GM12878 (cell line): ENCODE measurements at regions not wholly inside any gene's neighbourhood (a gene's known extent, or its start where the extent isn't known, plus 50 kb on each side); places are given as distances from the start of the nearest gene placed in this dataset.

ENCODE experiments used
- ATAC-seq: fragments of 200-7000 bp; cut with Tn5 transposase; 3 replicates; pipeline ENCODE4 v1.9.1; 2020; ENCODE audit warnings: mild to moderate bottlenecking, moderate library complexity
- BruUV-seq: library from RNA; stranded (reverse); fragments of 400-500 nt; replicated peaks from 2 replicates; lab custom pipeline; 2021; lab: Mats Ljungman, UMichigan
- CTCF ChIA-PET: fragments of 300-600 bp; sonication (Branson Sonifier 250); formaldehyde crosslinking; extraction: SDS; loops from one replicate; lab custom pipeline; 2021; ENCODE audit warnings: inconsistent platforms; lab: Yijun Ruan, JAX
- POLR2A ChIA-PET: fragments of 350-600 bp; formaldehyde crosslinking; extraction: SDS; loops from one replicate; lab custom pipeline; 2021; ENCODE audit warnings: inconsistent platforms; lab: Charles Lee
- RAD21 ChIA-PET: fragments of 300-600 bp; sonication (Branson Sonifier 250); formaldehyde crosslinking; loops from one replicate; lab custom pipeline; 2023; ENCODE audit warnings: antibody characterized with exemption; ENCODE audit not compliant: unreplicated experiment; lab: Charles Lee
- SMC1A ChIA-PET: fragments of 300-600 bp; sonication (Branson Sonifier 250); formaldehyde crosslinking; loops from one replicate; lab custom pipeline; 2023; ENCODE audit not compliant: unreplicated experiment, uncharacterized antibody; lab: Charles Lee
- DNase-seq: peaks from one replicate; pipeline ENCODE4 v3.0.0-alpha.2; 2011; ENCODE audit warnings: low read depth, low spot score
- FAIRE-seq: peaks from 3 replicates; lab custom pipeline; 2011; peaks lifted over from hg19 to GRCh38; lab: Jason Lieb, UNC
- H2AFZ ChIP-seq: 2 replicates; pipeline ENCODE4 v1.6.0; 2011; ENCODE audit warnings: low read depth, low read length, control low read depth; ENCODE audit not compliant: control insufficient read depth
- H3K27ac ChIP-seq: 2 replicates; pipeline ENCODE4 v1.5.1; 2011; ENCODE audit warnings: control low read depth; ENCODE audit not compliant: control insufficient read depth, insufficient read depth
- H3K27me3 ChIP-seq, 2 experiments: replicated peaks in 1 of 2; 2 replicates each; pipeline versions ENCODE4 v1.6.0 to v1.6.1; 2011; ENCODE audit warnings: low read length in 1 of 2; ENCODE audit not compliant: control insufficient read depth in 2 of 2, insufficient read depth in 2 of 2
- H3K36me3 ChIP-seq, 2 experiments: 2 replicates each; pipeline ENCODE4 v1.5.1; 2011; ENCODE audit warnings: low read length in 1 of 2; ENCODE audit not compliant: control insufficient read depth in 2 of 2, insufficient read depth in 2 of 2
- H3K4me1 ChIP-seq: 2 replicates; pipeline ENCODE4 v1.6.1; 2011; ENCODE audit warnings: mild to moderate bottlenecking, low read length, moderate library complexity, mixed read lengths; ENCODE audit not compliant: control insufficient read depth, insufficient read depth
- H3K4me2 ChIP-seq: 2 replicates; pipeline ENCODE4 v1.6.0; 2011; ENCODE audit warnings: control low read depth; ENCODE audit not compliant: control insufficient read depth, insufficient read depth
- H3K4me3 ChIP-seq: fragments of 200-600 bp; sonication (generic); 2 replicates; pipeline ENCODE4 v1.5.1; 2016
- H3K79me2 ChIP-seq: 2 replicates; pipeline ENCODE4 v1.6.0; 2011; ENCODE audit warnings: low read length; ENCODE audit not compliant: control insufficient read depth, insufficient read depth
- H3K9ac ChIP-seq: 2 replicates; pipeline ENCODE4 v1.8.0; 2011; ENCODE audit warnings: low read length, control low read depth, mixed read lengths; ENCODE audit not compliant: control insufficient read depth, insufficient read depth
- H3K9me3 ChIP-seq: replicated peaks from 3 replicates; pipeline ENCODE4 v1.5.1; 2011; ENCODE audit warnings: mild to moderate bottlenecking, low read length; ENCODE audit not compliant: control insufficient read depth, insufficient read depth
- H4K20me1 ChIP-seq: 2 replicates; pipeline ENCODE4 v1.6.0; 2011; ENCODE audit not compliant: control insufficient read depth, insufficient read depth
- CREB1 ChIP-seq: IDR thresholded peaks from 2 replicates; pipeline ENCODE4 v1.6.1; 2012; ENCODE audit warnings: low read depth, mild to moderate bottlenecking, inconsistent platforms
- EZH2 ChIP-seq: IDR thresholded peaks from 2 replicates; pipeline ENCODE4 v1.6.1; 2012; ENCODE audit warnings: low read depth, mild to moderate bottlenecking, control low read depth, inconsistent platforms, low read length, borderline replicate concordance; ENCODE audit not compliant: control insufficient read depth
- FOXM1 ChIP-seq: IDR thresholded peaks from 2 replicates; pipeline ENCODE4 v1.6.1; 2012; ENCODE audit warnings: low read depth, mild to moderate bottlenecking, inconsistent platforms, low read length, moderate library complexity
- HCFC1 ChIP-seq: fragments of 150-350 bp; IDR thresholded peaks from 2 replicates; pipeline ENCODE4 v1.6.1; 2014; ENCODE audit warnings: low read length
- KDM1A ChIP-seq: fragments of 200-600 bp; sonication (generic); IDR thresholded peaks from 2 replicates; pipeline ENCODE4 v1.6.1; 2016; ENCODE audit warnings: borderline replicate concordance
- KLF5 ChIP-seq: fragments of 450-650 bp; IDR thresholded peaks from 2 replicates; pipeline ENCODE4 v1.6.1; 2014; ENCODE audit warnings: mild to moderate bottlenecking; ENCODE audit not compliant: partially characterized antibody
- MEF2B ChIP-seq: fragments of 450-650 bp; IDR thresholded peaks from 2 replicates; pipeline ENCODE4 v1.6.1; 2018; ENCODE audit warnings: mild to moderate bottlenecking, moderate library complexity; ENCODE audit not compliant: partially characterized antibody, poor library complexity, severe bottlenecking
- SMAD1 ChIP-seq: fragments of 450-650 bp; IDR thresholded peaks from 2 replicates; pipeline ENCODE4 v1.6.1; 2018; ENCODE audit warnings: mild to moderate bottlenecking, low read depth; ENCODE audit not compliant: partially characterized antibody
- SREBF1 ChIP-seq: IDR thresholded peaks from 2 replicates; pipeline ENCODE4 v1.6.1; 2012; ENCODE audit warnings: mild to moderate bottlenecking, low read length
- SREBF2 ChIP-seq: IDR thresholded peaks from 2 replicates; pipeline ENCODE4 v1.6.1; 2012; ENCODE audit warnings: mild to moderate bottlenecking, low read length
- SUPT20H ChIP-seq: IDR thresholded peaks from 2 replicates; pipeline ENCODE4 v1.6.1; 2011; ENCODE audit warnings: low read depth, mild to moderate bottlenecking, low read length, moderate library complexity, borderline replicate concordance; ENCODE audit not compliant: control insufficient read depth
- ZSCAN29 ChIP-seq: fragments of 450-650 bp; IDR thresholded peaks from 2 replicates; pipeline ENCODE4 v1.6.1; 2017; ENCODE audit warnings: mild to moderate bottlenecking, moderate library complexity
- WGBS: methylation state at CpG from one replicate; pipeline ENCODE4 v1.1.6; 2016; ENCODE audit warnings: low lambda C conversion rate; ENCODE audit not compliant: insufficient replicate concordance, insufficient coverage; ENCODE audit errors: missing lambda C conversion rate; 5-methylcytosine and 5-hydroxymethylcytosine counted together
- in situ Hi-C: fragments of 300-500 bp; cut with MboI; formaldehyde crosslinking; loops from 9 replicates; pipeline ENCODE4 v1.14.3; 2018; ENCODE audit warnings: mixed read lengths
- intact Hi-C: fragments of 100-400 bp; cut with micrococcal nuclease; formaldehyde crosslinking; loops from one replicate; pipeline ENCODE4 v1.14.2; 2022; ENCODE audit not compliant: unreplicated experiment
- TF ChIP-seq, protein P1 (sequence below): IDR thresholded peaks from 2 replicates; pipeline ENCODE4 v1.6.1; 2012; ENCODE audit warnings: mild to moderate bottlenecking, low read depth, low read length
- TF ChIP-seq, protein P2 (sequence below): IDR thresholded peaks from 2 replicates; pipeline ENCODE4 v1.6.1; 2011; ENCODE audit warnings: low read depth, low read length, improper control_type of control experiment, borderline replicate concordance

- Histone ChIP-seq H3K4me2 (no peak overlapping the region), H3K36me3 (no peaks in the 10 kb centered on the region), H3K27ac (no peak overlapping the region), H3K27me3 (no peaks in the 10 kb centered on the region), H3K4me3 (no peak overlapping the region), H2AFZ (no peak overlapping the region), H4K20me1 (no peaks in the 10 kb centered on the region), H3K9me3 (no peaks in the 10 kb centered on the region), H3K9ac (no peak overlapping the region), H3K4me1 (no peaks in the 10 kb centered on the region), H3K79me2 (no peaks in the 10 kb centered on the region)
- ChIA-PET POLR2A (no interaction called here), SMC1A (interaction anchor here (0.6 kb wide), 2 partner anchors 30 to 230 kb away, joined by 3 read pairs; no protein-coding TSS in a partner anchor), CTCF (interaction anchor here (0.6 kb wide), 1 partner anchor 602 kb away, joined by 4 read pairs; no protein-coding TSS in a partner anchor), RAD21 (no interaction called here)
- 32% methylated on average over 7 of the region's 7 CpGs for WGBS
- intact Hi-C loops = no loop called here
- DNase-seq (no peak), FAIRE-seq (no peak), ATAC-seq (no peak)
- in situ Hi-C loops = no loop called here
- BruUV-seq = no TSS peak
- TF ChIP-seq FOXM1 (no peak), HCFC1 (no peak), SUPT20H (no peak), SREBF1 (no peak), KLF5 (no peak), EZH2 (no peak), KDM1A (no peak), ZSCAN29 (no peak), SREBF2 (no peak), SMAD1 (no peak), CREB1 (no peak), MEF2B (no peak)
- TF ChIP-seq, protein P1, sequence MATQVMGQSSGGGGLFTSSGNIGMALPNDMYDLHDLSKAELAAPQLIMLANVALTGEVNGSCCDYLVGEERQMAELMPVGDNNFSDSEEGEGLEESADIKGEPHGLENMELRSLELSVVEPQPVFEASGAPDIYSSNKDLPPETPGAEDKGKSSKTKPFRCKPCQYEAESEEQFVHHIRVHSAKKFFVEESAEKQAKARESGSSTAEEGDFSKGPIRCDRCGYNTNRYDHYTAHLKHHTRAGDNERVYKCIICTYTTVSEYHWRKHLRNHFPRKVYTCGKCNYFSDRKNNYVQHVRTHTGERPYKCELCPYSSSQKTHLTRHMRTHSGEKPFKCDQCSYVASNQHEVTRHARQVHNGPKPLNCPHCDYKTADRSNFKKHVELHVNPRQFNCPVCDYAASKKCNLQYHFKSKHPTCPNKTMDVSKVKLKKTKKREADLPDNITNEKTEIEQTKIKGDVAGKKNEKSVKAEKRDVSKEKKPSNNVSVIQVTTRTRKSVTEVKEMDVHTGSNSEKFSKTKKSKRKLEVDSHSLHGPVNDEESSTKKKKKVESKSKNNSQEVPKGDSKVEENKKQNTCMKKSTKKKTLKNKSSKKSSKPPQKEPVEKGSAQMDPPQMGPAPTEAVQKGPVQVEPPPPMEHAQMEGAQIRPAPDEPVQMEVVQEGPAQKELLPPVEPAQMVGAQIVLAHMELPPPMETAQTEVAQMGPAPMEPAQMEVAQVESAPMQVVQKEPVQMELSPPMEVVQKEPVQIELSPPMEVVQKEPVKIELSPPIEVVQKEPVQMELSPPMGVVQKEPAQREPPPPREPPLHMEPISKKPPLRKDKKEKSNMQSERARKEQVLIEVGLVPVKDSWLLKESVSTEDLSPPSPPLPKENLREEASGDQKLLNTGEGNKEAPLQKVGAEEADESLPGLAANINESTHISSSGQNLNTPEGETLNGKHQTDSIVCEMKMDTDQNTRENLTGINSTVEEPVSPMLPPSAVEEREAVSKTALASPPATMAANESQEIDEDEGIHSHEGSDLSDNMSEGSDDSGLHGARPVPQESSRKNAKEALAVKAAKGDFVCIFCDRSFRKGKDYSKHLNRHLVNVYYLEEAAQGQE = no peak
- TF ChIP-seq, protein P2, sequence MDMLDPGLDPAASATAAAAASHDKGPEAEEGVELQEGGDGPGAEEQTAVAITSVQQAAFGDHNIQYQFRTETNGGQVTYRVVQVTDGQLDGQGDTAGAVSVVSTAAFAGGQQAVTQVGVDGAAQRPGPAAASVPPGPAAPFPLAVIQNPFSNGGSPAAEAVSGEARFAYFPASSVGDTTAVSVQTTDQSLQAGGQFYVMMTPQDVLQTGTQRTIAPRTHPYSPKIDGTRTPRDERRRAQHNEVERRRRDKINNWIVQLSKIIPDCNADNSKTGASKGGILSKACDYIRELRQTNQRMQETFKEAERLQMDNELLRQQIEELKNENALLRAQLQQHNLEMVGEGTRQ = no peak
These were observed 289.9 kb upstream of the TUT7 start for GRCh38 chr9:86643946-86644674.
